Endothelial cell (in vitro differentiated cells): ENCODE measurements at regions not wholly inside any gene's neighbourhood (a gene's known extent, or its start where the extent isn't known, plus 50 kb on each side); places are given as distances from the start of the nearest gene placed in this dataset.

Experiments used
- DNase-seq: peaks from one replicate; pipeline ENCODE4 v3.0.0; 2021; ENCODE audit warnings: low spot score
- H3K27ac Mint-ChIP-seq: one replicate; pipeline ENCODE4 v1.8.0; 2021; ENCODE audit warnings: mixed read lengths, inconsistent platforms; ENCODE audit not compliant: unreplicated experiment
- H3K27me3 Mint-ChIP-seq: one replicate; pipeline ENCODE4 v1.8.0; 2021; ENCODE audit warnings: mild to moderate bottlenecking, moderate library complexity, mixed read lengths, inconsistent platforms; ENCODE audit not compliant: unreplicated experiment
- H3K36me3 Mint-ChIP-seq: one replicate; pipeline ENCODE4 v1.8.0; 2021; ENCODE audit warnings: mild to moderate bottlenecking, low read depth, mixed read lengths, inconsistent platforms; ENCODE audit not compliant: unreplicated experiment
- H3K4me1 Mint-ChIP-seq: one replicate; pipeline ENCODE4 v1.8.0; 2021; ENCODE audit warnings: mild to moderate bottlenecking, mixed read lengths, inconsistent platforms; ENCODE audit not compliant: unreplicated experiment
- H3K4me3 Mint-ChIP-seq: one replicate; pipeline ENCODE4 v1.8.0; 2021; ENCODE audit warnings: mild to moderate bottlenecking, mixed read lengths, inconsistent platforms; ENCODE audit not compliant: unreplicated experiment
- H3K9me3 Mint-ChIP-seq: one replicate; pipeline ENCODE4 v1.8.0; 2021; ENCODE audit warnings: mixed read lengths, inconsistent platforms; ENCODE audit not compliant: unreplicated experiment
- CTCF ChIP-seq: fragments of 200-600 bp; sonication (generic); IDR thresholded peaks from one replicate; pipeline ENCODE4 v1.5.0; 2021; ENCODE audit warnings: antibody characterized with exemption; ENCODE audit not compliant: unreplicated experiment

- no peak for DNase-seq
- no peaks in the 10 kb centered on the region for H3K36me3 Mint-ChIP-seq
- H3K9me3 Mint-ChIP-seq = no peaks in the 10 kb centered on the region
- H3K27ac Mint-ChIP-seq = no peak overlapping the region
- H3K4me3 Mint-ChIP-seq = no peak overlapping the region
- no peak for TF ChIP-seq CTCF
- peaks cover 1% of the 10 kb centered on the region for H3K27me3 Mint-ChIP-seq
- H3K4me1 Mint-ChIP-seq = no peaks in the 10 kb centered on the region
Measured at GRCh38 chr18:67428805-67429204, 87.7 kb downstream of the DSEL start.

GRCh38 chr18:67428158-67428557 is 88.4 kb downstream of the DSEL start:
- Mint-ChIP-seq H3K27ac (no peak overlapping the region), H3K27me3 (peaks cover 1% of the 10 kb centered on the region), H3K36me3 (no peaks in the 10 kb centered on the region), H3K4me1 (no peaks in the 10 kb centered on the region), H3K4me3 (no peak overlapping the region), H3K9me3 (no peaks in the 10 kb centered on the region)
- no peak for TF ChIP-seq CTCF
- no peak for DNase-seq

GRCh38 chr18:67426486-67426885 is 90.0 kb downstream of the DSEL start:
- Mint-ChIP-seq H3K36me3 (no peaks in the 10 kb centered on the region), H3K9me3 (no peaks in the 10 kb centered on the region), H3K4me1 (no peaks in the 10 kb centered on the region), H3K27me3 (peaks cover 1% of the 10 kb centered on the region), H3K4me3 (no peak overlapping the region), H3K27ac (no peak overlapping the region)
- TF ChIP-seq CTCF = no peak
- no peak for DNase-seq

- TF ChIP-seq CTCF = no peak
- no peak overlapping the region for H3K27ac Mint-ChIP-seq
- no peaks in the 10 kb centered on the region for H3K36me3 Mint-ChIP-seq
- peaks cover 1% of the 10 kb centered on the region for H3K27me3 Mint-ChIP-seq
- H3K9me3 Mint-ChIP-seq = no peaks in the 10 kb centered on the region
- no peaks in the 10 kb centered on the region for H3K4me1 Mint-ChIP-seq
- H3K4me3 Mint-ChIP-seq = no peak overlapping the region
- DNase-seq = no peak
Measured at GRCh38 chr18:67425672-67426071, 90.8 kb downstream of the DSEL start.

- H3K27ac Mint-ChIP-seq = no peak overlapping the region
- no peaks in the 10 kb centered on the region for H3K27me3 Mint-ChIP-seq
- no peaks in the 10 kb centered on the region for H3K4me1 Mint-ChIP-seq
- H3K9me3 Mint-ChIP-seq = no peaks in the 10 kb centered on the region
- DNase-seq = no peak
- TF ChIP-seq CTCF = no peak
- H3K4me3 Mint-ChIP-seq = no peak overlapping the region
- H3K36me3 Mint-ChIP-seq = no peaks in the 10 kb centered on the region
Measured at GRCh38 chr18:67421651-67422050, 94.9 kb downstream of the DSEL start.
